BE2C (cell line): ENCODE measurements at regions not wholly inside any gene's neighbourhood (a gene's known extent, or its start where the extent isn't known, plus 50 kb on each side); places are given as distances from the start of the nearest gene placed in this dataset.

ENCODE experiments used
- DNase-seq: peaks from one replicate; pipeline ENCODE4 v3.0.0-alpha.2; 2020
- H3K27me3 ChIP-seq: fragments of 250-450 bp; sonication (Bioruptor Pico); 2 replicates; pipeline ENCODE4 v1.5.1; 2020; ENCODE audit warnings: mild to moderate bottlenecking
- H3K36me3 ChIP-seq: fragments of 250-450 bp; sonication (Bioruptor Pico); 2 replicates; pipeline ENCODE4 v1.5.1; 2020; ENCODE audit warnings: mild to moderate bottlenecking
- H3K4me1 ChIP-seq: fragments of 250-450 bp; sonication (Bioruptor Pico); 2 replicates; pipeline ENCODE4 v1.5.1; 2020
- H3K4me3 ChIP-seq: 2 replicates; pipeline ENCODE4 v1.5.1; 2011; ENCODE audit warnings: low read depth, low read length
- H3K9me3 ChIP-seq: fragments of 250-450 bp; sonication (Bioruptor Pico); 2 replicates; pipeline ENCODE4 v1.5.1; 2020
- CTCF ChIP-seq: IDR thresholded peaks from 2 replicates; pipeline ENCODE4 v1.5.1; 2012; ENCODE audit warnings: mild to moderate bottlenecking, low read depth, low read length

DNA sequence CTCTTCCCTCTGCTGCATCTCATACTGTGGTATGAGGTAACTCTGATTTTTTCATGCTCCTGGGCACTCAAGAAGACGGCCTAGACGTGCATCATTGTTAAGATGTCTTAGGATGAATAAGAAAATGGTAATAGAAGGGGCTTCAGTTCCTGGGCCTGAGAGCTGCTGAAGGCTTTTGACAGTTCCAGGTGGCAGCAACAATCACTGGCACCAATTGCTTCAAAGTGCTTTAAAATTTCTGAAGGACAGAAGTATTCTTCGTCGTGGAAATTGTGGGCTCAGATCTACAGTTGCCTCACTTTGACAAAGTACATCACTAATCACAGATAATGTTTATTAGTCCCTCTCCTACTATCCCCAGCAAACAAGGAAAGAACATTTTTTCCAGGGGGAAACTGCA, 536.6 kb upstream of the CAMK1G start:
- no peak for TF ChIP-seq CTCF
- H3K27me3 ChIP-seq: no peaks in the 10 kb centered on the region
- H3K9me3 ChIP-seq: no peaks in the 10 kb centered on the region
- H3K4me1 ChIP-seq: no peaks in the 10 kb centered on the region
- no peaks in the 10 kb centered on the region for H3K36me3 ChIP-seq
- H3K4me3 ChIP-seq: no peak overlapping the region
- no peak for DNase-seq

DNA sequence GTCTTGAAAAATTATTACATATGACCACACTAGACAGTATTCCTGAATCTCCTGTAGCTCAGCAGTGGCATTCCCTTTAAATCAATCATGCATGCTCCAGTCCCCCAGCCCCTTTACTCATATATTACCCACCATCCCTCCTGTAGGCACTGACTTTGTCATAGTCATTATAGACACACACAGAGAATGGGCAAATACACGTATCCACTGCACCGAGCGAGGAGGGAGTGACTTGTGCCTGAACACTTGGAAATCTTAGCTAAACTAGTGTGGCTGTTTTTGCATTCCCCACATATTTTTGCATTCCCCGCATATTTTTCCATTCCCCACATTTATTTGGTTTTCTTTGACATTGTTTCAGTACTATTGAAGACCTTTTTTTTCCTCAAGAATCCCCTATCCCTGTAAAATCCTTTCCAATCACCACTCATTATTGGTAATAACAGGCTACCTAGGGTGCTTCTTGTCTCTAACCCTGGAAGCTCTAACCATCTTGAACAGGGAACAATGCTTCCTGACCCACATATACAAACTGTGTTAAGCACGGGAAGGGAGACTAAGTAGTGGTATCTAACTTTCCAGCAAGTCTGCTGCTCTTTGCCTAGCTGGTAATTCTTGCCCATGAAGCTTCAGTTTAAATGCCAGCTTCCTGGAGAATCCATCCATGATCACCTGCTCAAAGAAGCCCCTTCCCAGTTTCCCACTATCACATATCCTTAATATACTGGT, 534.4 kb upstream of the CAMK1G start:
- H3K36me3 ChIP-seq: no peaks in the 10 kb centered on the region
- DNase-seq: no peak
- TF ChIP-seq CTCF: no peak
- H3K4me3 ChIP-seq: no peak overlapping the region
- no peaks in the 10 kb centered on the region for H3K9me3 ChIP-seq
- H3K27me3 ChIP-seq: no peaks in the 10 kb centered on the region
- H3K4me1 ChIP-seq: no peaks in the 10 kb centered on the region

DNA sequence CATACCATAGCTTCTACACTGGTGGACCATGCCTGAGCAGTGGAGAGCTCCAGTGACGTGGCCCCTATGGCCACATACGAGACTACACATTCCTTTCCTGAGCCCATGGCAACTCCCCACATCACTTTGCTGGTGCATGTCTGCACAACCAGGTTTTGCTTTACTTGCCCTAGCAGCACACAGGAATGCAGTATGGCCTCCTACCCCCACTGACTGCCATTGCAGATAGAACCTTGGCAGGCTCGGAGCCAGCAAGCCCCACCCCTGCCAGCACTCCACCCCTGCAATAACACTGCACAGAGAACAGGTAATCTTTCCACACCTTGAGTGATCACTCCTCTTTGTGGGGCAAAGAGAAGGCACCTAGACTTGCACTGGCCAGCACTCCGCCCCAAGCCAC, 531.9 kb upstream of the CAMK1G start:
- no peak for TF ChIP-seq CTCF
- no peak for DNase-seq
- H3K27me3 ChIP-seq: no peaks in the 10 kb centered on the region
- H3K9me3 ChIP-seq: no peaks in the 10 kb centered on the region
- H3K36me3 ChIP-seq: no peaks in the 10 kb centered on the region
- H3K4me1 ChIP-seq: no peaks in the 10 kb centered on the region
- H3K4me3 ChIP-seq: no peak overlapping the region

- H3K36me3 ChIP-seq: no peaks in the 10 kb centered on the region
- H3K4me1 ChIP-seq: no peaks in the 10 kb centered on the region
- no peaks in the 10 kb centered on the region for H3K9me3 ChIP-seq
- DNase-seq: no peak
- TF ChIP-seq CTCF: no peak
- no peaks in the 10 kb centered on the region for H3K27me3 ChIP-seq
- no peak overlapping the region for H3K4me3 ChIP-seq
Measured at GRCh38 chr1:209053587-209053986, 529.9 kb upstream of the CAMK1G start.

DNA sequence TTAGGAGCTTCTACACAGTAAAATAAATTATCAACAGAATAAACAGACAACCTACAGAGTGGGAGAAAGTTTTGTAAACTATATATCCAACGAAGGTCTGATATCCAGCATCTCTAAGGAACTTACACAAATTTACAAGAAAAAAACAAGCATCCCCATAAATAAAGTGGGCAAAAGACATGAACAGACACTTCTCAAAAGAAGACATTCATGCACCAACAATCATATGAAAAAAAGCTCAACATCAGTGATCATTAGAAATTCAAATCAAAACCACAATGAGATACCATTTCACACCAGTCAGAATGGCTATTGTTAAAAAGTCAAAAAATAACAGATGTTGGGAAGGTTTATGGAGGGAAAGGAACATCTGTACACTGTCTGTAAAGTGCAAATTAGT, 526.4 kb upstream of the CAMK1G start:
- H3K4me1 ChIP-seq: peaks cover 4% of the 10 kb centered on the region; the same call in 1 of the 2 replicates
- H3K27me3 ChIP-seq: no peaks in the 10 kb centered on the region
- no peak for TF ChIP-seq CTCF
- H3K36me3 ChIP-seq: no peaks in the 10 kb centered on the region
- H3K9me3 ChIP-seq: no peaks in the 10 kb centered on the region
- DNase-seq: no peak
- no peak overlapping the region for H3K4me3 ChIP-seq

- no peak for TF ChIP-seq CTCF
- H3K4me3 ChIP-seq: no peak overlapping the region
- no peaks in the 10 kb centered on the region for H3K36me3 ChIP-seq
- H3K4me1 ChIP-seq: peaks cover 4% of the 10 kb centered on the region; the same call in 1 of the 2 replicates
- no peak for DNase-seq
- H3K27me3 ChIP-seq: no peaks in the 10 kb centered on the region
- no peaks in the 10 kb centered on the region for H3K9me3 ChIP-seq
Measured at GRCh38 chr1:209057901-209058300, 525.6 kb upstream of the CAMK1G start.
